WTC11 (cell line): ENCODE measurements at regions not wholly inside any gene's neighbourhood (a gene's known extent, or its start where the extent isn't known, plus 50 kb on each side); places are given as distances from the start of the nearest gene placed in this dataset.

Source experiments
- ATAC-seq: fragments of 200-7000 bp; cut with Tn5 transposase; 2 replicates; pipeline ENCODE4 v1.10.0; 2021; ENCODE audit warnings: mild to moderate bottlenecking, moderate library complexity
- CTCF ChIA-PET: fragments of 300-600 bp; sonication (Branson Sonifier 250); formaldehyde crosslinking; loops from one replicate; lab custom pipeline; 2021; ENCODE audit warnings: antibody characterized with exemption; lab: Charles Lee
- POLR2A ChIA-PET: fragments of 350-600 bp; sonication (Branson Sonifier 250); formaldehyde crosslinking; loops from one replicate; lab custom pipeline; 2021; ENCODE audit warnings: antibody characterized with exemption; lab: Charles Lee
- DNase-seq: peaks from one replicate; pipeline ENCODE4 v3.0.0; 2021; ENCODE audit warnings: low spot score
- H3K27ac Mint-ChIP-seq: 2 replicates; pipeline ENCODE4 v1.8.0; 2021; ENCODE audit warnings: mixed read lengths
- H3K27me3 Mint-ChIP-seq: 2 replicates; pipeline ENCODE4 v1.8.0; 2021; ENCODE audit warnings: low read depth, mild to moderate bottlenecking, moderate library complexity, mixed read lengths
- H3K36me3 Mint-ChIP-seq: 2 replicates; pipeline ENCODE4 v1.8.0; 2021; ENCODE audit warnings: mixed read lengths
- H3K4me1 Mint-ChIP-seq: 2 replicates; pipeline ENCODE4 v1.8.0; 2022; ENCODE audit warnings: mixed read lengths
- H3K4me3 Mint-ChIP-seq: 2 replicates; pipeline ENCODE4 v1.8.0; 2021; ENCODE audit warnings: mild to moderate bottlenecking, moderate library complexity, mixed read lengths
- H3K9me3 Mint-ChIP-seq: 2 replicates; pipeline ENCODE4 v1.8.0; 2021; ENCODE audit warnings: mixed read lengths
- E2F1 ChIP-seq: sonication (generic); formaldehyde crosslinking; IDR thresholded peaks from 2 replicates; pipeline ENCODE4 v1.8.0; 2022; ENCODE audit warnings: mild to moderate bottlenecking, missing genetic modification reagents
- E2F5 ChIP-seq: sonication (generic); formaldehyde crosslinking; IDR thresholded peaks from 2 replicates; pipeline ENCODE4 v1.8.1; 2022; ENCODE audit warnings: mild to moderate bottlenecking, moderate library complexity, missing genetic modification reagents
- ETV6 ChIP-seq: sonication (generic); formaldehyde crosslinking; IDR thresholded peaks from 2 replicates; pipeline ENCODE4 v1.8.1; 2022; ENCODE audit warnings: mild to moderate bottlenecking, missing genetic modification reagents
- GABPB1 ChIP-seq: sonication (generic); formaldehyde crosslinking; IDR thresholded peaks from 2 replicates; pipeline ENCODE4 v1.8.1; 2023; ENCODE audit warnings: mild to moderate bottlenecking, missing genetic modification reagents
- GTF2I ChIP-seq: fragments of 250-450 bp; sonication (Bioruptor Pico); conservative IDR thresholded peaks from 2 replicates; pipeline ENCODE4 v1.4.0; 2021; ENCODE audit warnings: mild to moderate bottlenecking
- HMGA2 ChIP-seq: fragments of 250-450 bp; sonication (Bioruptor Pico); IDR thresholded peaks from 2 replicates; pipeline ENCODE4 v1.4.0; 2021; ENCODE audit warnings: mild to moderate bottlenecking, moderate library complexity
- HMGXB4 ChIP-seq: sonication (generic); formaldehyde crosslinking; IDR thresholded peaks from 2 replicates; pipeline ENCODE4 v1.8.1; 2023; ENCODE audit warnings: mild to moderate bottlenecking, moderate library complexity, missing genetic modification reagents
- IRF2 ChIP-seq: sonication (generic); formaldehyde crosslinking; IDR thresholded peaks from 2 replicates; pipeline ENCODE4 v1.8.0; 2022; ENCODE audit warnings: low read depth, missing genetic modification reagents, borderline replicate concordance
- NFE2L1 ChIP-seq: sonication (generic); formaldehyde crosslinking; IDR thresholded peaks from 2 replicates; pipeline ENCODE4 v1.8.1; 2023; ENCODE audit warnings: missing genetic modification reagents
- OVOL2 ChIP-seq: fragments of 250-450 bp; sonication (Bioruptor Pico); IDR thresholded peaks from 2 replicates; pipeline ENCODE4 v1.9.0; 2021; ENCODE audit warnings: mild to moderate bottlenecking, borderline replicate concordance
- PRDM15 ChIP-seq: sonication (generic); formaldehyde crosslinking; IDR thresholded peaks from 2 replicates; pipeline ENCODE4 v1.8.0; 2022; ENCODE audit warnings: missing genetic modification reagents
- RELA ChIP-seq: sonication (generic); formaldehyde crosslinking; IDR thresholded peaks from 2 replicates; pipeline ENCODE4 v1.8.1; 2022; ENCODE audit warnings: missing genetic modification reagents, mild to moderate bottlenecking, borderline replicate concordance
- STAT6 ChIP-seq: sonication (generic); formaldehyde crosslinking; conservative IDR thresholded peaks from 2 replicates; pipeline ENCODE4 v1.8.1; 2023; ENCODE audit warnings: mild to moderate bottlenecking, low read depth, missing genetic modification reagents, moderate library complexity
- ZNF232 ChIP-seq: sonication (generic); formaldehyde crosslinking; IDR thresholded peaks from 2 replicates; pipeline ENCODE4 v1.8.0; 2022; ENCODE audit warnings: mild to moderate bottlenecking, missing genetic modification reagents
- ZNF396 ChIP-seq: fragments of 250-450 bp; sonication (Bioruptor Pico); IDR thresholded peaks from 2 replicates; pipeline ENCODE4 v1.8.0; 2021; ENCODE audit warnings: mild to moderate bottlenecking, moderate library complexity, borderline replicate concordance
- ZNF423 ChIP-seq: fragments of 250-450 bp; sonication (Bioruptor Pico); IDR thresholded peaks from 2 replicates; pipeline ENCODE4 v2.1.2; 2022; ENCODE audit warnings: mild to moderate bottlenecking, moderate library complexity
- ZNF512 ChIP-seq: sonication (generic); formaldehyde crosslinking; IDR thresholded peaks from 2 replicates; pipeline ENCODE4 v1.8.1; 2022; ENCODE audit warnings: missing genetic modification reagents, borderline replicate concordance

- DNase-seq, result no peak
- CTCF ChIA-PET, result no interaction called here
Observed at GRCh38 chr6:140178520-140178919, 804.1 kb upstream of the CITED2 start.

GRCh38 chr6:140176306-140176705 lies 801.9 kb upstream of the CITED2 start:
- Mint-ChIP-seq H3K4me1 (no peaks in the 10 kb centered on the region), H3K27me3 (no peaks in the 10 kb centered on the region), H3K9me3 (peaks cover 14% of the 10 kb centered on the region), H3K36me3 (peaks cover 10% of the 10 kb centered on the region), H3K4me3 (no peak overlapping the region), H3K27ac (no peak overlapping the region)
- ChIA-PET CTCF (no interaction called here), POLR2A (no interaction called here)
- TF ChIP-seq NFE2L1 (CRISPR knock-in tag), result no peak
- no peak for TF ChIP-seq IRF2 (CRISPR knock-in tag)
- TF ChIP-seq PRDM15, result no peak
- no peak for TF ChIP-seq RELA (CRISPR knock-in tag)
- no peak for TF ChIP-seq GABPB1 (CRISPR knock-in tag)
- no peak for TF ChIP-seq STAT6 (CRISPR knock-in tag)
- no peak for TF ChIP-seq HMGXB4 (CRISPR knock-in tag)
- TF ChIP-seq ZNF396 (CRISPR knock-in tag), result no peak
- ATAC-seq (no peak), DNase-seq (no peak)

More at GRCh38 chr6:140178520-140178919, 804.1 kb upstream of the CITED2 start:
- Mint-ChIP-seq H3K9me3 (peaks cover 8% of the 10 kb centered on the region; the same call in 1 of the 2 replicates), H3K4me1 (no peaks in the 10 kb centered on the region), H3K27me3 (no peaks in the 10 kb centered on the region), H3K36me3 (no peaks in the 10 kb centered on the region)
- POLR2A ChIA-PET, result no interaction called here
- TF ChIP-seq OVOL2 (CRISPR knock-in tag), result no peak
- TF ChIP-seq, all 79 proteins: peak for 0
- no peak for ATAC-seq
- Mint-ChIP-seq H3K27ac (no peak overlapping the region), H3K4me3 (no peak overlapping the region)

- no peak for DNase-seq
- no peak for TF ChIP-seq GTF2I (CRISPR knock-in tag)
- no peak for TF ChIP-seq ZNF423
- TF ChIP-seq ZNF232 (CRISPR knock-in tag), result no peak
- no peaks in the 10 kb centered on the region for H3K4me1 Mint-ChIP-seq
- ChIA-PET CTCF (no interaction called here), POLR2A (no interaction called here)
- no peaks in the 10 kb centered on the region for H3K27me3 Mint-ChIP-seq
- peaks cover 13% of the 10 kb centered on the region for H3K36me3 Mint-ChIP-seq
- H3K9me3 Mint-ChIP-seq, result peaks cover 21% of the 10 kb centered on the region
- ATAC-seq, result no peak
- no peak overlapping the region for H3K4me3 Mint-ChIP-seq
- H3K27ac Mint-ChIP-seq, result no peak overlapping the region
Observed at GRCh38 chr6:140175486-140175885, 801.0 kb upstream of the CITED2 start.

- DNase-seq, result no peak
- POLR2A ChIA-PET, result no interaction called here
- TF ChIP-seq E2F5 (CRISPR knock-in tag), result no peak
- no peak for TF ChIP-seq E2F1
- no peak for TF ChIP-seq ZNF512 (CRISPR knock-in tag)
- no peak for TF ChIP-seq ZNF396 (CRISPR knock-in tag)
- no peak for TF ChIP-seq HMGA2 (CRISPR knock-in tag)
- TF ChIP-seq ETV6 (CRISPR knock-in tag), result no peak
Observed at GRCh38 chr6:140174524-140174923, 800.1 kb upstream of the CITED2 start.

More at GRCh38 chr6:140174524-140174923, 800.1 kb upstream of the CITED2 start:
- H3K36me3 Mint-ChIP-seq, result peaks cover 18% of the 10 kb centered on the region
- no peaks in the 10 kb centered on the region for H3K4me1 Mint-ChIP-seq
- H3K27ac Mint-ChIP-seq, result no peak overlapping the region
- H3K9me3 Mint-ChIP-seq, result peaks cover 23% of the 10 kb centered on the region
- H3K4me3 Mint-ChIP-seq, result no peak overlapping the region
- no peaks in the 10 kb centered on the region for H3K27me3 Mint-ChIP-seq
- CTCF ChIA-PET, result interaction anchor here (0.6 kb wide), 1 partner anchor 245 kb away, joined by 4 read pairs; no protein-coding TSS in a partner anchor
- ATAC-seq, result no peak
